ENCODE measurements at regions not wholly inside any gene's neighbourhood (a gene's known extent, or its start where the extent isn't known, plus 50 kb on each side); places are given as distances from the start of the nearest gene placed in this dataset.

DNA sequence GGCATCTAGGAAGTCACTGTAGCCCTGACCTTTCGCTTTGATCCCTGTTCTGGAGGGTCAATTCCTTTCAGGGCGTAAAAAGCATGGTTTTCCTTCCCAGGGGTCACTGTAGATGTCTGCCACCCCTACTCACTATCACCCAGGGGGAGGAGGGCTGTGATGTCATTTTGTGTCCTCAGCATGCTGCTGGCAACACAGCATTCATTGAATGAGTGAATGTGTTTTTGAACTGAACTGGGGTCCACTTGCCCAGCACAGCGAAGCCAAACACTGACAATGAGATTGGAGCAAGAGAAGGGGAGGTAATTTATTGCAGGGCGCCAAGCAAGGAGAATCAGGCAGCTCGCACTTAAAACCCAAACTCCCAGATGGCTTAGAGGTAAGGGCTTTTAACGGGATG, 78.2 kb upstream of the PGBD5 start:
- no peaks in the 10 kb centered on the region for H4K20me1 ChIP-seq (ENCODE audit: insufficient read depth, low read length)
- DNase-seq: no peak
- no peak overlapping the region for H4K5ac ChIP-seq (ENCODE audit: low read depth, low read length)
- H3K9ac ChIP-seq (ENCODE audit: low read depth, low read length): no peak overlapping the region
- no peak overlapping the region for H2BK5ac ChIP-seq (ENCODE audit: low read depth, low read length, poor library complexity, severe bottlenecking)
- no peaks in the 10 kb centered on the region for H3K36me3 ChIP-seq (ENCODE audit: control insufficient read depth, insufficient read depth, low read length)
- no peak overlapping the region for H3K4ac ChIP-seq (ENCODE audit: low read depth, low read length)
- no peak overlapping the region for H4K91ac ChIP-seq (ENCODE audit: insufficient read depth, low read depth, low read length)
- H2BK15ac ChIP-seq (ENCODE audit: low read depth, low read length): no peak overlapping the region
- no peaks in the 10 kb centered on the region for H3K9me3 ChIP-seq (ENCODE audit: control insufficient read depth, insufficient read depth, low read length)
- no peak overlapping the region for H3K4me2 ChIP-seq (ENCODE audit: low read depth, low read length)
- CTCF ChIA-PET: no interaction called here
- H3K79me1 ChIP-seq (ENCODE audit: low read depth in 1 of 2, low read length in 2 of 2): no peaks in the 10 kb centered on the region
- H3K27me3 ChIP-seq (ENCODE audit: control insufficient read depth, insufficient read depth, low read length): no peaks in the 10 kb centered on the region
- H3K4me3 ChIP-seq (ENCODE audit: insufficient read depth, low read depth, low read length): no peak overlapping the region
- no peak overlapping the region for H3K14ac ChIP-seq (replicated peaks; ENCODE audit: low read depth, low read length)
- no peak overlapping the region for H2AK9ac ChIP-seq (replicated peaks; ENCODE audit: low read depth, low read length, poor library complexity)
- TF ChIP-seq USF2 (IDR thresholded peaks at IDR 0.05; ENCODE audit: low read depth, low read length) (no peak), CEBPB (IDR thresholded peaks at IDR 0.05; ENCODE audit: low read depth, low read length) (no peak)
- TF ChIP-seq, protein P1, sequence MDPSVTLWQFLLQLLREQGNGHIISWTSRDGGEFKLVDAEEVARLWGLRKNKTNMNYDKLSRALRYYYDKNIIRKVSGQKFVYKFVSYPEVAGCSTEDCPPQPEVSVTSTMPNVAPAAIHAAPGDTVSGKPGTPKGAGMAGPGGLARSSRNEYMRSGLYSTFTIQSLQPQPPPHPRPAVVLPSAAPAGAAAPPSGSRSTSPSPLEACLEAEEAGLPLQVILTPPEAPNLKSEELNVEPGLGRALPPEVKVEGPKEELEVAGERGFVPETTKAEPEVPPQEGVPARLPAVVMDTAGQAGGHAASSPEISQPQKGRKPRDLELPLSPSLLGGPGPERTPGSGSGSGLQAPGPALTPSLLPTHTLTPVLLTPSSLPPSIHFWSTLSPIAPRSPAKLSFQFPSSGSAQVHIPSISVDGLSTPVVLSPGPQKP (IDR thresholded peaks at IDR 0.05; ENCODE audit: borderline replicate concordance, low read depth, low read length): no peak
- WGBS, 2 experiments (ENCODE audit: extremely low coverage in 2 of 2, insufficient read length in 1 of 2): no CpG with 5 or more reads among the region's 6 CpGs
- no peak overlapping the region for H3K27ac ChIP-seq (ENCODE audit: insufficient read depth, low read length)
- H3K4me1 ChIP-seq (ENCODE audit: control insufficient read depth, insufficient read depth, low read length): peaks cover 1% of the 10 kb centered on the region; the same call in 1 of the 2 replicates
- dilution Hi-C loops (cut with HindIII; ENCODE audit: low sequenced_read_pairs, unreplicated experiment) (no loop called here), in situ Hi-C loops (cut with MboI; ENCODE audit: low sequenced_read_pairs) (no loop called here), intact Hi-C loops (cut with micrococcal nuclease) (no loop called here)
- H3K18ac ChIP-seq (ENCODE audit: low read depth, low read length): no peak overlapping the region
- no peak overlapping the region for H2AFZ ChIP-seq (replicated peaks; ENCODE audit: low read length, poor library complexity)
- H4K8ac ChIP-seq (ENCODE audit: low read depth in 2 of 2, low read length in 2 of 2): no peak overlapping the region
- no peaks in the 10 kb centered on the region for H3K9me1 ChIP-seq (ENCODE audit: insufficient read depth, low read length)
- no peak overlapping the region for H3K23ac ChIP-seq (ENCODE audit: low read depth, low read length)
- H2AK5ac ChIP-seq (ENCODE audit: low read depth, low read length): no peak overlapping the region
- POLR2A ChIA-PET (ENCODE audit: unreplicated experiment): no interaction called here
- H2BK120ac ChIP-seq (ENCODE audit: low read depth, low read length): no peak overlapping the region
- H2BK20ac ChIP-seq (ENCODE audit: low read depth, low read length): no peak overlapping the region
- ATAC-seq (ENCODE audit: low read depth): no peak
- no TSS peak for BruUV-seq (replicated peaks)
- no peak overlapping the region for H3K56ac ChIP-seq (ENCODE audit: extremely low read depth, insufficient read depth, low read length)
